H9 (cell line): ENCODE measurements at regions not wholly inside any gene's neighbourhood (a gene's known extent, or its start where the extent isn't known, plus 50 kb on each side); places are given as distances from the start of the nearest gene placed in this dataset.

Experiments
- DNase-seq: peaks from one replicate; pipeline ENCODE4 v3.0.0-alpha.2; 2017
- H2AFZ ChIP-seq: one replicate; pipeline ENCODE4 v1.6.1; 2013; ENCODE audit warnings: mild to moderate bottlenecking, low read length, control low read depth, moderate library complexity
- H2AK5ac ChIP-seq: 2 replicates; pipeline ENCODE4 v1.6.1; 2013; ENCODE audit warnings: low read length, control low read depth, mixed read lengths; ENCODE audit not compliant: insufficient read length
- H2BK120ac ChIP-seq: one replicate; pipeline ENCODE4 v1.6.1; 2013; ENCODE audit warnings: low read depth, mild to moderate bottlenecking, low read length, control low read depth, inconsistent platforms; ENCODE audit not compliant: poor library complexity, severe bottlenecking
- H2BK12ac ChIP-seq: 2 replicates; pipeline ENCODE4 v1.6.1; 2013; ENCODE audit warnings: low read length, control low read depth, mixed read lengths, low read depth; ENCODE audit not compliant: insufficient read length
- H2BK15ac ChIP-seq: 2 replicates; pipeline ENCODE4 v1.6.1; 2013; ENCODE audit warnings: low read depth, low read length, control low read depth
- H2BK20ac ChIP-seq: one replicate; pipeline ENCODE4 v1.6.1; 2013; ENCODE audit warnings: low read depth, mild to moderate bottlenecking, low read length, control low read depth, inconsistent platforms; ENCODE audit not compliant: poor library complexity, severe bottlenecking
- H2BK5ac ChIP-seq: 2 replicates; pipeline ENCODE4 v1.6.1; 2013; ENCODE audit warnings: low read length, control low read depth, mixed read lengths; ENCODE audit not compliant: insufficient read length
- H3K14ac ChIP-seq: 2 replicates; pipeline ENCODE4 v1.6.1; 2013; ENCODE audit warnings: low read length, control low read depth; ENCODE audit not compliant: insufficient read depth
- H3K18ac ChIP-seq: 2 replicates; pipeline ENCODE4 v1.6.1; 2013; ENCODE audit warnings: low read depth, mild to moderate bottlenecking, mixed read lengths, low read length, control low read depth; ENCODE audit not compliant: insufficient read length
- H3K23ac ChIP-seq: 2 replicates; pipeline ENCODE4 v1.6.1; 2013; ENCODE audit warnings: low read length, control low read depth, mixed read lengths, low read depth; ENCODE audit not compliant: insufficient read length
- H3K23me2 ChIP-seq: 2 replicates; pipeline ENCODE4 v1.6.1; 2013; ENCODE audit warnings: low read depth, mild to moderate bottlenecking, mixed read lengths, low read length, control low read depth; ENCODE audit not compliant: insufficient read length, poor library complexity, severe bottlenecking
- H3K27ac ChIP-seq: 2 replicates; pipeline ENCODE4 v1.5.1; 2013; ENCODE audit warnings: low read length, control low read depth, mixed read lengths, low read depth; ENCODE audit not compliant: insufficient read length
- H3K27me3 ChIP-seq: 2 replicates; pipeline ENCODE4 v1.6.1; 2013; ENCODE audit warnings: low read length, control low read depth, inconsistent platforms; ENCODE audit not compliant: insufficient read depth
- H3K4ac ChIP-seq: 2 replicates; pipeline ENCODE4 v1.6.1; 2013; ENCODE audit warnings: low read depth, mild to moderate bottlenecking, control low read depth, inconsistent platforms, low read length, moderate library complexity
- H3K4me1 ChIP-seq: 2 replicates; pipeline ENCODE4 v1.6.1; 2013; ENCODE audit warnings: low read length, control low read depth, inconsistent platforms; ENCODE audit not compliant: insufficient read depth
- H3K4me2 ChIP-seq: 2 replicates; pipeline ENCODE4 v1.6.1; 2013; ENCODE audit warnings: low read length, control low read depth, mixed read lengths; ENCODE audit not compliant: insufficient read length, insufficient read depth
- H3K56ac ChIP-seq: 2 replicates; pipeline ENCODE4 v1.6.1; 2013; ENCODE audit warnings: low read depth, mild to moderate bottlenecking, mixed read lengths, low read length, control low read depth; ENCODE audit not compliant: insufficient read length
- H3K79me1 ChIP-seq: 2 replicates; pipeline ENCODE4 v1.6.1; 2013; ENCODE audit warnings: low read depth, mild to moderate bottlenecking, moderate library complexity, low read length, control low read depth, inconsistent platforms; ENCODE audit not compliant: insufficient read depth, poor library complexity, severe bottlenecking
- H3K79me2 ChIP-seq: 2 replicates; pipeline ENCODE4 v1.6.1; 2013; ENCODE audit warnings: low read length, control low read depth, inconsistent platforms; ENCODE audit not compliant: insufficient read depth
- H3K9ac ChIP-seq: 2 replicates; pipeline ENCODE4 v1.6.1; 2013; ENCODE audit warnings: low read length, control low read depth, mixed read lengths; ENCODE audit not compliant: insufficient read length; ENCODE audit errors: extremely low read depth
- H3K9me3 ChIP-seq: one replicate; pipeline ENCODE4 v1.6.1; 2013; ENCODE audit warnings: low read depth, low read length, inconsistent platforms; ENCODE audit not compliant: control insufficient read depth
- H3T11ph ChIP-seq: one replicate; pipeline ENCODE4 v1.6.1; 2013; ENCODE audit warnings: mild to moderate bottlenecking, low read length, control low read depth, inconsistent platforms
- H4K20me1 ChIP-seq: one replicate; pipeline ENCODE4 v1.6.1; 2013; ENCODE audit not compliant: control insufficient read depth, insufficient read length, insufficient read depth
- H4K5ac ChIP-seq: 2 replicates; pipeline ENCODE4 v1.6.1; 2013; ENCODE audit warnings: low read depth, mild to moderate bottlenecking, mixed read lengths, low read length, control low read depth; ENCODE audit not compliant: insufficient read length
- H4K8ac ChIP-seq: replicated peaks from 2 replicates; pipeline ENCODE4 v1.6.1; 2013; ENCODE audit warnings: low read length, control low read depth, mixed read lengths, low read depth; ENCODE audit not compliant: insufficient read length
- H4K91ac ChIP-seq: 2 replicates; pipeline ENCODE4 v1.6.1; 2013; ENCODE audit warnings: low read depth, mild to moderate bottlenecking, moderate library complexity, mixed read lengths, low read length, control low read depth; ENCODE audit not compliant: insufficient read length
- H3K27ac Mint-ChIP-seq, 3 experiments: 2 replicates in 2 of 3; 3 replicates in 1 of 3; pipeline ENCODE4 v1.8.0; 2020 to 2021; ENCODE audit warnings: mixed read lengths in 3 of 3, mild to moderate bottlenecking in 1 of 3, moderate library complexity in 1 of 3
- H3K27me3 Mint-ChIP-seq: 2 replicates; pipeline ENCODE4 v1.8.0; 2021; ENCODE audit warnings: low read depth, mild to moderate bottlenecking, moderate library complexity, mixed read lengths
- H3K36me3 Mint-ChIP-seq, 3 experiments: 2 replicates in 2 of 3; 3 replicates in 1 of 3; pipeline ENCODE4 v1.8.0; 2020 to 2021; ENCODE audit warnings: low read depth in 3 of 3, mixed read lengths in 3 of 3; ENCODE audit not compliant: insufficient read depth in 1 of 3
- H3K4me1 Mint-ChIP-seq, 2 experiments: 2 replicates each; pipeline ENCODE4 v1.8.0; 2020; ENCODE audit warnings: mixed read lengths in 2 of 2
- H3K4me3 Mint-ChIP-seq, 2 experiments: 2 replicates in 1 of 2; 3 replicates in 1 of 2; pipeline ENCODE4 v1.8.0; 2020 to 2021; ENCODE audit warnings: mild to moderate bottlenecking in 2 of 2, mixed read lengths in 2 of 2, moderate library complexity in 1 of 2
- H3K9me3 Mint-ChIP-seq, 2 experiments: 2 replicates in 1 of 2; 3 replicates in 1 of 2; pipeline ENCODE4 v1.8.0; 2020; ENCODE audit warnings: mild to moderate bottlenecking in 2 of 2, mixed read lengths in 2 of 2, moderate library complexity in 1 of 2
- WGBS: extraction: QIAGEN DNeasy Blood & Tissue Kit; methylation state at CpG from one replicate; pipeline ENCODE4 v1.1.7; 2013; ENCODE audit warnings: missing lambda C conversion rate, low lambda C conversion rate, mixed read lengths; ENCODE audit not compliant: insufficient read length; ENCODE audit errors: extremely low coverage; 5-methylcytosine and 5-hydroxymethylcytosine counted together
- TF ChIP-seq, protein P1 (sequence below): fragments of 200-600 bp; sonication (generic); conservative IDR thresholded peaks from 3 replicates; pipeline ENCODE4 v1.8.0; 2021; ENCODE audit warnings: antibody characterized with exemption, mild to moderate bottlenecking

DNA sequence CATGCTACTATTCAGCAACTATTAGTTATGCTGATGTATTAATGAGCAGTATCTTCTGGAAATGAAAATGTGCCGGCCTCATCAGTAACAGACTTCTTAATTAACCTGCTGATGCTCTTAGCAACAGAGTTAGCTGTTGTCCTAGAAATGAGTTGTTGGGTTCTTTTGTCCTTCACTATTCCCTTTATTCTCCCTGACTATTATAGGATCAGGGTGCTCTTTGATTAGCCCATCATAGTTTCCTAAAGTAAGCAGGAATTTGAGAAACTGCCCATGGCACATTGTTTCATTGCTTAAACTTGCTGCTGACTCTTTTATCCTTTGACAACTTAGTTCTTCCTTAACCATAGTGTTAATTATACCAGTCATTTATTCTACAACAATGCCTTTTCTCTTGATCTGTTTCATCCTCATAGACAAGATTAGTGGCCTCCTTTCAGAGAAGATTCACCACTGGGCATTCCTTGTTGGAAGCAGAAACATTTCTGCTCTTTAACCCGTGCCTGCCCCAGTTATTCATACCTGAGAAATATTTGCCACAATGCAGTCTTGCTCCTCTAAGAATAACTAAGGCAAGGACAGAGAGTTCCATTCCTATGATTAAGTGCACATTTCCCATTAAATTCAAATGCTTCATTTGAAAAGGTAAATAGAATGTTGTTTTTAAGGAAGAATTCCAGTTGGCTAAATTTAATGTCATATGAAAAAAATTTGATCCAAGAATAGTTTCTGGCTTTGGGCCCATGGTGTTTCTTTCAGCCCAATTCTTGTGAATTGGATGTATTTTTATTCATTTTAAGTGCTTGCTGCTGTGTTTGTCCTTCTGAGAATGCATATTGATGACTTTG lies 573.3 kb upstream of the TBL1XR1 start:
- no peaks in the 10 kb centered on the region for H3K79me1 ChIP-seq
- no peak overlapping the region for H2BK120ac ChIP-seq
- H3K18ac ChIP-seq, result no peak overlapping the region
- no peak overlapping the region for H3K4ac ChIP-seq
- H3K4me2 ChIP-seq, result no peak overlapping the region
- no peak overlapping the region for H3K56ac ChIP-seq
- H3K4me1 Mint-ChIP-seq, result no peaks in the 10 kb centered on the region; a peak in 1 of 4 replicates
- peaks cover 13 to 16% of the 10 kb centered on the region in 2 experiments for H3K9me3 Mint-ChIP-seq
- no peaks in the 10 kb centered on the region for H3K79me2 ChIP-seq
- H3T11ph ChIP-seq, result no peak overlapping the region
- H2BK20ac ChIP-seq, result no peak overlapping the region
- no peak for DNase-seq
- no peak overlapping the region for H3K27ac Mint-ChIP-seq
- no peaks in the 10 kb centered on the region for H3K27me3 ChIP-seq
- no peak overlapping the region for H2AFZ ChIP-seq
- H4K8ac ChIP-seq, result no peak overlapping the region
- no CpG with 5 or more reads among the region's 2 CpGs for WGBS
- no peaks in the 10 kb centered on the region for H3K27me3 Mint-ChIP-seq
- TF ChIP-seq, protein P1, sequence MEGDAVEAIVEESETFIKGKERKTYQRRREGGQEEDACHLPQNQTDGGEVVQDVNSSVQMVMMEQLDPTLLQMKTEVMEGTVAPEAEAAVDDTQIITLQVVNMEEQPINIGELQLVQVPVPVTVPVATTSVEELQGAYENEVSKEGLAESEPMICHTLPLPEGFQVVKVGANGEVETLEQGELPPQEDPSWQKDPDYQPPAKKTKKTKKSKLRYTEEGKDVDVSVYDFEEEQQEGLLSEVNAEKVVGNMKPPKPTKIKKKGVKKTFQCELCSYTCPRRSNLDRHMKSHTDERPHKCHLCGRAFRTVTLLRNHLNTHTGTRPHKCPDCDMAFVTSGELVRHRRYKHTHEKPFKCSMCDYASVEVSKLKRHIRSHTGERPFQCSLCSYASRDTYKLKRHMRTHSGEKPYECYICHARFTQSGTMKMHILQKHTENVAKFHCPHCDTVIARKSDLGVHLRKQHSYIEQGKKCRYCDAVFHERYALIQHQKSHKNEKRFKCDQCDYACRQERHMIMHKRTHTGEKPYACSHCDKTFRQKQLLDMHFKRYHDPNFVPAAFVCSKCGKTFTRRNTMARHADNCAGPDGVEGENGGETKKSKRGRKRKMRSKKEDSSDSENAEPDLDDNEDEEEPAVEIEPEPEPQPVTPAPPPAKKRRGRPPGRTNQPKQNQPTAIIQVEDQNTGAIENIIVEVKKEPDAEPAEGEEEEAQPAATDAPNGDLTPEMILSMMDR, result no peak
- no peak overlapping the region for H3K23ac ChIP-seq
- no peak overlapping the region for H2BK15ac ChIP-seq
- no peaks in the 10 kb centered on the region for H3K23me2 ChIP-seq
- no peak overlapping the region for H4K5ac ChIP-seq
- H3K27ac ChIP-seq, result no peak overlapping the region
- H3K14ac ChIP-seq, result no peak overlapping the region
- peaks cover 2 to 14% (median 3%) of the 10 kb centered on the region in 3 experiments for H3K36me3 Mint-ChIP-seq
- H3K9ac ChIP-seq, result no peak overlapping the region
- no peak overlapping the region for H4K91ac ChIP-seq
- H2BK5ac ChIP-seq, result no peak overlapping the region
- no peaks in the 10 kb centered on the region for H4K20me1 ChIP-seq
- H3K4me3 Mint-ChIP-seq, result no peak overlapping the region
- no peaks in the 10 kb centered on the region for H3K4me1 ChIP-seq
- no peaks in the 10 kb centered on the region for H3K9me3 ChIP-seq
- H2BK12ac ChIP-seq, result no peak overlapping the region
- H2AK5ac ChIP-seq, result no peak overlapping the region
